Body of pancreas (tissue), 4 donors: ENCODE measurements at regions not wholly inside any gene's neighbourhood (a gene's known extent, or its start where the extent isn't known, plus 50 kb on each side); places are given as distances from the start of the nearest gene placed in this dataset.

Source experiments
- POLR2A ChIP-seq, 3 donors: fragments of 450-650 bp; IDR thresholded peaks; one replicate each; pipeline ENCODE4 v1.6.1; 2016; ENCODE audit warnings: antibody characterized with exemption in 3 of 3, mild to moderate bottlenecking in 2 of 3
- TF ChIP-seq, protein P1 (sequence below), 7 experiments: fragments of 450-650 bp in 4 of 7; fragments of 200-600 bp in 3 of 7; sonication (generic) in 3 of 7; IDR thresholded peaks; one replicate each; pipeline ENCODE4 v1.5.1; 2016 to 2019; ENCODE audit warnings: antibody characterized with exemption in 7 of 7

DNA sequence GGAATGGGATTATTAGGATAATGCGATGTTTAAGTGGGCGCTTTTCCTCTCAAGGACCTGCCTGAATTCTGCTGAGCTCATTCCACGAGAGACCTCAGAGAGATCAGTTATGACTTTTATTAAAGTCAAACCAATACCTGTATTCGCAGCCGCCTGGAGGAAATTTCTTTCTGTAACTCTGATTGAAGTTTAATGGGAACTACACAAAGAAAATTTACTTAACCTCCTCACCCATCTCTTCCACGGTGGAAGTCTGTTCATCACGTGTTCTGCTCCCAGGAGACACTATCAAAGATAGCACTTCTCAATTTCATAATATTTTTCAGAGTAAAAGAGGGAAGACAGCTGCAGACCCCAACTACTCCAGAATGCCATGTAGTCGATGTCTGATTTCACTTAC lies 334.7 kb upstream of the POU3F1 start:
- TF ChIP-seq, protein P1, sequence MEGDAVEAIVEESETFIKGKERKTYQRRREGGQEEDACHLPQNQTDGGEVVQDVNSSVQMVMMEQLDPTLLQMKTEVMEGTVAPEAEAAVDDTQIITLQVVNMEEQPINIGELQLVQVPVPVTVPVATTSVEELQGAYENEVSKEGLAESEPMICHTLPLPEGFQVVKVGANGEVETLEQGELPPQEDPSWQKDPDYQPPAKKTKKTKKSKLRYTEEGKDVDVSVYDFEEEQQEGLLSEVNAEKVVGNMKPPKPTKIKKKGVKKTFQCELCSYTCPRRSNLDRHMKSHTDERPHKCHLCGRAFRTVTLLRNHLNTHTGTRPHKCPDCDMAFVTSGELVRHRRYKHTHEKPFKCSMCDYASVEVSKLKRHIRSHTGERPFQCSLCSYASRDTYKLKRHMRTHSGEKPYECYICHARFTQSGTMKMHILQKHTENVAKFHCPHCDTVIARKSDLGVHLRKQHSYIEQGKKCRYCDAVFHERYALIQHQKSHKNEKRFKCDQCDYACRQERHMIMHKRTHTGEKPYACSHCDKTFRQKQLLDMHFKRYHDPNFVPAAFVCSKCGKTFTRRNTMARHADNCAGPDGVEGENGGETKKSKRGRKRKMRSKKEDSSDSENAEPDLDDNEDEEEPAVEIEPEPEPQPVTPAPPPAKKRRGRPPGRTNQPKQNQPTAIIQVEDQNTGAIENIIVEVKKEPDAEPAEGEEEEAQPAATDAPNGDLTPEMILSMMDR (IDR thresholded peaks at IDR 0.05) = no peak
- no peak for TF ChIP-seq POLR2A (IDR thresholded peaks at IDR 0.05)
